Activated CD4-positive, alpha-beta T cell treated with anti-CD3 and anti-CD28 coated beads, Interleukin-2, Interleukin-6, amounts not matched to agents 100 ng/mL and 50 ng/mL, durations not matched to agents 16 hours and 8 hours (primary cell): ENCODE measurements at regions not wholly inside any gene's neighbourhood (a gene's known extent, or its start where the extent isn't known, plus 50 kb on each side); places are given as distances from the start of the nearest gene placed in this dataset.
"Not testable (repeated sequence)": the region's sequence is repeated elsewhere in the genome, so short reads cannot be mapped to it uniquely, and the experiment has no call there.

Experiments
- DNase-seq: peaks from one replicate; pipeline ENCODE4 v3.0.0-alpha.2; 2020

DNA sequence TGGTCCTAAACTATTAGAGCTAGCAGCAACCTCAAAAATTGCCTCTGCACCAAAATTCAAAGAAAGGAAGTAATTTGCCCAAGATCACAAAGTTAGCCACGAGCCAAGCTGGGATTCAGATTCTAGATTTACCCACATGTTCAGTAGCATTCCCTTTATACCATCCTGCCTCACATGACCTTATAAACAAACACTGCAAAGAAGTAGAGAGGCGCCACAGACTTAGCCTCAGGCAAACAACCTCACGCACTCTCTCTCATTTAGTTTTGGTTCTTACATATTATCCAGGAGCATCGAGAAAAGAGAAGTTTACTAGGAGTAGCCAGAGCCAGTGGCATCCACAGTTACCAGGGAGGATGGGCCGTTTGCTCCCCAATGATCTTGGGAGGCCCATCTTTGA lies 226.6 kb downstream of the OSR1 start:
- DNase-seq, result no peak

DNA sequence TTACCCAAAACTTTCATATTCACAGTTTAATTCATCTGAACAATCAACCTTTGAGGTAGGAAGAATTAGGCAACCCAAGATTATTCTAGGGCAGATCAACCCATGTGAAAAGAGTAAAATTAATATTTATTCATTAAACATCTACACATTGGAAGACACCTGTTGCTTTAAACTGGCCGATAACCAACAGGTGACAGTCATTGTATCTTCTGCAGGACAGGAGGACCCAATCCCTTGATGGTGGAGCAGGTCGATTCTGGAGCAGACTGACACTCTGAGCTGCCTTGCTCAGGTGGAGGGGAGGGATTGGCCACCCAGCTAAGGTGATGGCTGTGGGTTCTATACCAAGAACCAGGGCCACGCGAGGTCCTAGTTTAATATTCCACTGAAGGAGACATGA lies 230.3 kb downstream of the OSR1 start:
- DNase-seq, result no peak

DNA sequence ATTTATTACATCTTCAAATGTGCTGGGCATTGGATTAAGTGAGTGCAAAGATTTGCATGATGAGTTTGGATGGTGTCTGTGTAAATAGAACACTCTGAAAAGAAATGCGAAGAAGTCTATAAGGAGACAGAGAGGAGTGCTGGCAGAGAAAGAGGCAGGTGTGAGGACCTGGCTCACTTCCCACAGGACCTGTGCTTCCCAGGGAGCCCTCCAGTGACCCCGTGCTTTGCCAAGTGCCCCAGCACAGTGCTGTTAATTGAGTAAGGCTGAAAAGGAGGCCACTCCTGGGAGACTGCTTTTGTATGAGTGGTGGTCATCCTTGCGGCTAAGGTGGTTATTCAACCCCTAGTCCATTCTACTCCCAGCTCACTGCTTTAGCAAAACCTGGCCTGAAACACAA lies 230.8 kb downstream of the OSR1 start:
- no peak for DNase-seq

DNA sequence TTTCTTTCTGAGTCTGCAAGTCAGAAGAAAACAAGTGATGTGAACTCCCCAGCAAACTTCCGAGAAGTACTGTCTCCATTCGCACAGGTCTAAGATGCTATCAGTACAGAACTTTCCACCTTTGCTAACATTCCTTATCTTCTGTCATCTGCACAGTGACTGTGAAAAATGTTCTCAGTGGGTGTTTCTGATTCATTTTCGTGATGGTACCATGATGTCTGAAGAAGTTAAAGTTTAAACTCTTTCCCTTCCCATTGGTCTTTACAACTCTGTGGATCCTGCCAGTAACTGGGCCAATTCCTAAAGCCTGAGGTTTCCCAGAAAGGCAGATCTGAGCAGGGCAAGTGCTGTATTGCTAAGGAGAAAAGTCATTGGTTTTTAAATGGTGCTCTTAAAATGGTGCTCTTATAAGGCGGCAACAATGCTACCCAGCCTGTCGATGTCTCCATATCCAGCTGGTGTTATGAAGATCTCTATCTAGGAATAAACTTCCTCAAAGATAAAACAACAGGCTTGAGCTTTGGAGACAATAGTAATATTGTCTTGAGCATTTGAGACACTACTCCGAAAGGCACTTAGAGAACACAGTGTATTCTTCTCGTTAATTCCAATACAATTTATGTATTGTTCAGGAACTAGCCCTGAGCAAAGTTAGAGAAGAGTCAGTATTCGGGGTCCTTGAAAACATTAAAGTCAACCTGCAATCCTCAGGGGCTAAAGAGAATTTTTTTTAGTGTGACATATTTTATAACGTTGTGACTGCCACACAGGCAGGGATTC lies 232.3 kb downstream of the OSR1 start:
- DNase-seq, result no peak

DNA sequence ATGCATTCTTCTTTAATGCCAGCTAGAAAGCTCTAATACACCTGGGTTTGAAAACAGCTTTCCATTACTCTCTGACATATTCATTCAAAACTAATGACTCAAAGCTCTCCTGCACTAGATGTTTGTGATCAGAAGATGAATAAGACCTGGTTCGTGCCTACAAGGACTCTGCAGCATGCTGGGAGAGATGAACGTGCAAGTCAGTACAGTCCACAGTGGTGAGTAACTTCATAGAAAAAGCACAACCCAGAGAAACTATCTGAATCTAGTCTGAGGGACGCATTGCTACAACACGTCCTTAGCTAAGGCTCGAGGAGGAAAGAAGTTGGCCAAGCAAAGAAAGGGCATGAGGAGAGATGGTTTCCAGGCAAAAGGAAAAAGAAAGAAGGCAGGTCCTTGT lies 234.3 kb downstream of the OSR1 start:
- DNase-seq, result no peak

DNA sequence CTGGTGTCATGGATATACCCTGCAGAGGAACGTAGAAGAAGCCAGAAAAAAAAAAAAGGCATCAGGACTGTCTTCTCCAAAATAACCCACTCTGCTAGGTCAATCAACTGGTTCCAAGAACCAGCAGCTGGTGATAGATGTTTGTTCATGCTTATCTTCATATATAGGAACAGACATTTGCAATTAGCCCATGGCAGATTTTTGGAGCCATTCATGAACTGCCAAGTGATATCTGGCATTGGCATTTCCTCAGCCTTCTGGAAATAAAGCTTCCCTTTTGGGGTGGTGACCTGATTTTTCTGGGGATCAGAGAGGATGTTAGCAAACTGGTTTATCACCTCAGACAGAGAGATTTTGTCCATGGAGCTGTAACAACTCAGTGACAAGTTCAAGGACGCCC lies 234.9 kb downstream of the OSR1 start:
- DNase-seq, result no peak

DNA sequence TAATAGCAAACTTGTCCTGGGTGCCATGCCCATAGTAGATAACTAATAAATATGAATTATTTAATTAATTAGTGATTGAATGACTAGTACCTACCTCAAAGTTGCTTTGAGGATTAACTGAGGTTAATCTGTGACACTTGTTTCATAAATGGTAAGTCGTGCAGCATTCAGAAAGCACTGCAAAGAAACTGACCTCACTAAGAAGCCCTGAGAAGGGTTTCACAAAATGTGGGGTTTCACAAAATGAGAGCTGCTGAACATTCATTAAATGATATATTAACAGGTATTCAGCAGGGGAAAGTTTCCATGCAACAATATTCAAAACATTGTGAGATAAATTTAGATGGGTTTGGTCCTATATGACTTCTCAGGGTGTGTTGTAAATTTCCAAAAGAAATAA lies 236.2 kb downstream of the OSR1 start:
- no peak for DNase-seq

DNA sequence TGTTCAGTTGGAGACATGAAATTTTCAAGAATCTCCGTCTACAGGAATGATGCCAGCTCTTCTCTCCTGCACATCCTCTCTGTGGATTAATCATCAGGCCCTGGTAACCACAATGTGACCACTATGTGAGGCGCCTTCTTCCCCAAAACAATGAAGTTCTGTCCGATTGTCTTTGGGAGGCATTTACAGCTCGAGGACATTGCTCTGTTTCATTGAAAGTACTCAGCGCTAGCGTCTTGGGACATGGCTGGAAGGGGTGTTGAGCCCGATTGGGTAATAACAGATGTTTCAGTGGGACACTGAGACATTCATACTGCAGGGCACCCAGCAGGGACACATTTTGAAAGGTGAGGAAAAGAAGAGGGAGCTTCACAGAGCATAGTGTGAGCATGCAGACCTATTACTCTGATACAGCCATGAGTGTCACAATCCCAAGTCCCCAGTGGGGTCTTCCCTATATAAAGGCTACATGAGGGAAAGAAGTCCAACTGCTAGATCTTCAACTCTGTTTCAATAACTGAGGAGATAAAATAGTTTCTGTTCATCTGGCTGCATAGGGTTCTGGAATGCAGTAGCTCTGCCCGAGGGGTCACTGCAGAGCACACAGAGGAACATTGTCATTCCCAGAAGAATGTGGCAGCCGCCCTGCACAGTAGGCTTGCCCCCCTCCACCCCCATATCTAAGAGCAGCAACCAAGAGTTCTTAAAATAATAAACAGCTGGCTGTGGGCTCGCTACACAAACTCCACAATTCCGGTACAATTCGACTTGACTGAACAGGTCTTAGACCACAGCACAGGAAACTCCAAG lies 237.3 kb downstream of the OSR1 start:
- no peak for DNase-seq

DNA sequence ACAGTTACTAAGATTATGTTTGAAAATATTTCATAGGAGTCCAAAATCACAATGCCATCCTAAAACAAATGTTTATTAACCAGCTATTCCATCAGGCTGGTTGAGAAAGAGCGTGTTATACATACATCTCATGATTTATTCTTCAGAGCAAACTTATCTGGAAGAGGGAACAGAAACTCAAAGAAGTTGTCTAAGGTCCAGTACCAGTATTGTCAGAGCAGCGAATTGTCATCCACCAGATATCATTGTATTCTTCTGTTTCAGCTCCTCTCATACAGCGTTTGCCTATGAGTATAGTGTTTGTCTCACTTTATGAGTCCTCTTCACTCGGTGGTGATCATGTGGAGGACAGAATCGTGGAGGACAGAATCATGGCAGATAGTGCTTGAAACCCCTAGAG lies 238.2 kb downstream of the OSR1 start:
- no peak for DNase-seq

DNA sequence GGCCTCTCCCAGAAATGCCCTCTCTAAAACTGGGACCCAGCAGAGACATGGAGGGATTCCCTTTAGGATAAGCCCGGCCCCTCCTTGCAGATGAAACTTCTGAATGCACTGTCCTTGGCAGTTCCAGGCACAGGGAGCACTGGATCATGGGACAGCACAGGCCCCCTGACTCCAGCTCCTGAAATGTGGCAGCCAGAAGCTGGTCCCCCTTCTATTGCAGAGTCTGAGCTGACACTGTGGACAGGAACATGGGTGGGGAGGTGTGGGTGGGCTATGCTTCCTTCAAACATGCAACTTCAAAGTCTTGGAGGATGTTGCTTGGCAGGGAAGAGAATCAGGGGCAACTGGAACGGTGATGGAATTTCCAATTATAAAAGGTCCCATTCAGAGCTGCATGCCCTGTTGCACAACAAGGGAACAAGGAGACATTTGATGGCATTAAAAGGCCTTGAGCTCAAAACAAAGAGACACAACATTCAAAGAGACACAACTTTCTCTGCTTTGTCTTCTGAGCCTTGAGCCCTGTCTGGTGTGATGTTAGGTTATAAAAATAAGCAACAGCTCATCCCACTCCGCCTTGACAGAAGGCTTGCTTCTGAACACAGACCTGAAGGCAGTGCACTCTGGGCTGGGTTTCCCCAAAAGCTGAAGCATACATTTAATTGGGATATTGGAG lies 239.0 kb downstream of the OSR1 start:
- DNase-seq, result no peak

DNA sequence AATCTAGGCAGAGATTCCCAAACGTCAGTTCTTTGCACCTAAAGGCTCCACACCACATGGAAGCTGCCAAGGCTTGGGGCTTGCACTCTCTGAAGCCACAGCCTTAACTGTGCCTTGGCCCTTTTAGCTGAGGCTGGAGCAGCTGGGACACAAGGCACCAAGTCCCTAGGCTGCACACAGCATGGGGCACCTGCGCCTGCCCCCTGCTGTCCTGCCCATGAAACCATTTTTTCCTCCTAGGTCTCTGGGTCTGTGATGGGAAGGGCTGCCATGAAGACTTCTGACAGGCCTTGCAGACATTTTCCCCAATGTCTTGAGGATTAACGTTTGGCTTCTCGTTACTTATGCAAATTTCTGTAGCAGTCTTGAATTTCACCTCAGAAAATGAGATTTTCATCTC lies 241.5 kb downstream of the OSR1 start:
- no peak for DNase-seq

DNA sequence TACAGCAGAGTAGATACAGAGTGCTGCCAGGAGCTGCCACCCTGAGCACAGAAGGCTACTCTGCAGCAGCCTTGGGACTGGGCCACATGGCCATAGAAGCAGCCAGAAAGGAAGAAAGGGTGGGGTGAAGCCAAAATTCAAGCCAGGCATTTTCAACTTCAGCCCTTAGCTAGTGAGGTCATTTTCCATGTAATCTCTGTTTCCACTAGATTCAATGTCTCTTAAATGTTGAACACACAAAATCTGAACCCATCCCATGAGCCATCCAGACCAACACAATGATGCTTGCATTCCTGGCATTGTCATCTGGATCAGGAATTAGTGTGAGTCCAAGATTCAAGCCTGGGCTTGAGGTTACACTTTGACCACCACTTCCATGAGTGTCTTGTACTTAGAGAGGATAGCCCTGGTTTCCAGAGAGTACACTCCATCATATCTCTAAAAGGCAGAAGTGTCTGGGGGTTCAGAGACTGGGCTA lies 243.6 kb downstream of the OSR1 start:
- DNase-seq, result no peak

DNA sequence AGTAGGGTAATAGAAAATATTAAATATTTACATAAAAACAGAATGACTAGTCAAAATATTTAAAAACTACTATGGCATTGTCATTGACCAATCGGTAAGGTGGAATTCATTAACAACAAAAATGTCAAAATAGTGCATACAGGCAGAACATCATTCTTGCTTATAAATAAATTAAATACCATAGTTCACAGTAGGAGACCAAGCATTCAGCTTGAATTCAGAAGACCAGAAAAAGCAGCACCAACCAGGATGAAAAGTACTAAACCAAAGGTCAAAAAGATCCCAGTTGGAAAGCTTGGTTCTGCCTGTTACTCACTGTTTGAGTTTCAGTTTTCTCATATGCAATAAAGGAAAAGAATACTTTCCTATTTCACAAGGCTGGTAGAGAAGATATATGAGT lies 244.3 kb downstream of the OSR1 start:
- DNase-seq, result no peak

DNA sequence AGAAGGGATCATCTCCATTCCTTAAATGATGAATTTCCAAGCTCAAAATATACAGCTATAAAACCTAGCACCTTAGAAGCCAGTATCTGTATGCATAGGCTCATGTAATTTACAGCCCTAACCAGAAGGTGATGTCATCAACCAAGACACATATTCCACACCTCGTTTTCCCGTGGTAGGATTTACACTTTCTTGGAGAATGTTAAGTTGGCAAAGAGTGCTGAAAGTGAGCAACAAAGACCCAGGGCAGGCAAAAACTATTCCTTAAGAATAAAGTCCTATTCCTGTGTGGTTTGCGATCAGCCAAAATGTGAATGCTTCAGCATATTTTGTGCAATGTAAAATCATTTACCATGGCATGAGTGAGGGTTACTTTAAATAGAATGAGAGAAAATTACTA lies 247.1 kb downstream of the OSR1 start:
- no peak for DNase-seq

DNA sequence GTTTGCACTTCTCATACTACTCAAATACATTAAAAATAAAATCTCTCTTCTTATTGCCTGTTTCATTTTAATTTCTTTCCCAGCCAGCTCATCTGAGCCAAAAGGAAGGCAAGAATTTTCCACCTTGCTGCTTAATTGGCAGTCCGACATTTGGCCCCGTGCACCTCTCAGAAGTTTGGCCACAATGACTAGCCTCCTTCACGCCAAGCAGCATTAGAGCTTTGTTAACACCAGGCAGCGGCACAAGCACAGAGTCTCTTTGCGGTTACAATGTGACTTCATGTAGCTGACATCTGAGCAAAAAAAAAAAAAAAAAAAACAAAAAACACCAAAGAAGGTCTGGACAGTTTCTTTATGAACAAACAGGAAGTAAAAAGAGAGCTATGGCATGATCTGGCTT lies 248.9 kb downstream of the OSR1 start:
- no peak for DNase-seq

DNA sequence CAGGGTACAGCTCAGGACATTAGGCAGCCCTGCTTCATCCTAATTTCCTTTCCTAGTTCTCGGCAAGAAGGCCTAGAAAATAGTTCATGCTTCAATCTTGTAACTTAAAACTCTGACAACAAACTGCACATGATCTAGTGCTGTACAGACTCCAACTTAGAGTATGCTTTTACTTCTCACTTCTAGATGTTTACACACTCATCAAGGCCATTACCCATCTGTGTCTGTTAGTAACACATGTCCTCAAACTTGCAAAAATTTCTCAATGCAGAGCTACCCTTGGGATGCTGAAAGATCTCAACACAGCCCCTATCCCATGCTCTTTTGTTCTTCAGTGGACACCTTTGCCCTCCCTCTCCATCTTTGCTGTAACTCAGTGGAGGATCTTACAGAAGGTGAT lies 252.0 kb downstream of the OSR1 start:
- no peak for DNase-seq

DNA sequence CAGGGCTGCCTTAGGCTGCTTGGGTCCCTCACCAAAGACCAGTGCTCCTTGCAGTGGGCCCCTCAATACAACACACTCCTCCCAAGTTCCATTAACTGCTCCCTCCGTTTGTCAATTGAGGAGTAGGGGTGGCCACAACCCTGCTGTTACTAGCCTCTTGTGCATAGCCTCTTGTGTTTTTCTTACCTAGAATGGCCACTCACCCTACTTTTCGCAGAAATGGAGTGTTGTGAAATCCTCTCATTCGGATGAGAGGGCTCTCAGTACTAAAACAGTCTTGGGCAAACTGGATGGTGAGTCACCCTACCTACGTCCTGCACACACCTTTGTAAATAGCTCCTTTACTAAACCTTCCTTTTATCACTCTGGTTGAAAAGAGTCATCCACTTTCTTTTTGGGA lies 253.9 kb downstream of the OSR1 start:
- DNase-seq, result no peak

DNA sequence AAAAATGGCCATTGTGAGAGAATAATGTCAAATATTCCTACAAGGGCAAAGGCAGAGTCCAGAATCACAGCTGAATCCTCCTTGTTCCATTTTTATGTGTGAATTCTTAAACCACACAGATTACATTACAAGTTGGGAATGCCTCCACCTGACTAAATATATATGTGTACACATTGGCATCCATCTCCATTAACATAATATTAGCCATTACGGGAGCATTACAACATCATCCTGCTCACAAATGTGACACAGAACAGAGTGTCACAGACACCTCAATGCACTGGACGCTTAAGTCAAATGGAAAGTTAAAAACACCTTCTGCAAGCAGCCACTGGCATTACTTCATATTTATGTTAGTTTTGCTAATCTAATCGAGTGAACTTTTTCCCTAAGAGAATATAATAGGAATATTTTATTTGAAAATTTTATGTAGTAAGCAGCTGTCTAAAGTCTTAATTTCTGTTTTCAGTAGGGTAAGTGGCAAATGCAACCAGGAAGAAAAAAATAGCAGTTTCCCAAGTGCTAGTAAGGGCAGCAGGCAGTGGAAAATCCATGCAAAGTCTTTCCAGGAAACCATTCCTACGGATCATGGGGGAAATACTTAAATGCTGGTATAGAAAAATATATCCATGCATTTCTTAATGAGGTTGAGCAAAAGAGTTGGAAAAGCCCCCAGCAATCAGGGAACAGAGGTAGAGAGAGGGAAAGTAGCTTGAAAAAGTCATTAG lies 255.6 kb downstream of the OSR1 start:
- no peak for DNase-seq

DNA sequence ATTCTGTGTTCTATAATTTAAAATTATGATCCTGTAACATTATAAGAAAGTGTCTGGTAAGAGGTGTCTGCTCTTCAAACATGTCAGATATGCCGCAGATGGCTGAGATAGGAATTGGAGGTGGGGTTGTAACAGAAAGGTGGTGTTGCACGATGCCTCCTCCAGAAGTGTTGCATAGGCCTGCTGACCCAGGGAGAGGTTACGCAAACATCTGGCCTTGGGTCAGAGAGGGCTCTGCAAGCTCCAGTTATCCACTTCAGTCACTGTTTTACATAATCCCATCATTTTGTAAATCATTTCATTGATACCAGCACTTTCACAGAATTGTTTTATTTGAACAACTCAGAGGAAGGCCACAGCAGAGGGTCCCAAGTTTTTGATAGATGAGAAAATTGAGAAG lies 256.5 kb downstream of the OSR1 start:
- DNase-seq, result no peak

DNA sequence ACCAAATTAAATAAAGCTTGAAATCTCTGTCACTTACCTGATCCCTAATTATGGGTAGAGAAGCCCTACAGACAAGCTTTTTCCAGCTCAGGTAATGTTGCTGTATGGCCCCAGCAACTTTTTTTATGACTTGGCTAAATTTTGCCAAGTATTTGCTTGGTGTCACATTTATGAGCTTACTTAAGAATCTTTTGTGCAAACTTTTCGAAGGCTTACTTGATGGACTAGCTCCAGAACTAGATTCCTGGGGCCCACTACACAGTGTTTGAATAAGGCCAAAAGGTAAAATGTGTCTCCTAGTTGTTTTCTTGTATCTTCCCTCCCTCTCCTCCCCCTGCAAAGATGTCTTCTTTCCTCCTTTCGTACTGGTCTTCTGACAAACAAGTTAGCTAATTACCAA lies 257.9 kb downstream of the OSR1 start:
- no peak for DNase-seq

DNA sequence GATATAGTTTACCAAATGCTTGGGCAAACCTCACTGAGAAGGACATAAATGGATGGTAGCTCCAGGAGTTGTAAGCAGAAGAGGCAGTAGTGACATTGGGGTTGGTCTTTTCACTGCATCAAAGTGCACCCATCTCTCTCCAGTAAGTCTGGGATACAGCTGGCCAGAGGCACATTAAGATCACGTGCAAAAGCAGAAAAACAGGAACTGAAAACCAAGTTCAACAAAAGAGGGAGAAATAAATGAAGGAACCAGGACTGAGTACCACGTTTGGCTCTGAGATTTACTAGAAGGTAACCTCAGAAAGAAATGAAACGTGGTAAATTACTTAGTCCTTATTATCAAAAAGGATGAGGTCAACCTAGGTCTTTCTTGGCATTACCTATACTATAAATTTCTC lies 259.2 kb downstream of the OSR1 start:
- DNase-seq, result no peak

DNA sequence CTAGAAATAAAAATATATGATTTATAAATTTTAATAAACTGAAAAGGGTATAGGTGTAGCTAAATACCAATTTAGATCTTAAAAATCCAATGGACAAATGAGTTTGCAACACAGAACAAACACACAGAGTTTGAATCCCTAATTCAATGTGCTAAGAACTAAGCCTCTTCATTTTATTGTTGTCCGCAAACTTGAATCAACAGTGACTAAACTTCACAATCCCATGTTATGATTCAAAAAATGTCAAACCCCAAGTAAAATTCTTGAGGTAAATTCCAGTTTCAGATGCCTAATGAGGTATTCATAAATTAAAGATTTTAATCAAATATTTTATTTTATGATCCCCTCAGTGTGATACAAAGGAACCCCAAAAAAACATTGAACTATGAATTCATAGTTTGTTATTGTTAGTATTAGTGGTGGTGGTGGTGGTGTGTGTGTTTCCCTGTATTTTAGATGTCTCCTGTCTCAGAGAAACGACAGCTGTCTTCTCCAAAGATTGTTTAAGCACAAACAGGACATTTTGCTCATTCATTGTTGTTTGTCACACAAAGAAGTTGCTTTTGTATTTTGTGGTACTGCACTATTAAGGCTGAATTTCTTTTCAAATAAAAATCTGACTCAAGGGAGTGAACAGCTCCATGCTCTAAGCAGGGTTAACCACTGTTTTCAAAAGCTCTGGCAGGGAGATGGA lies 259.8 kb downstream of the OSR1 start:
- no peak for DNase-seq

DNA sequence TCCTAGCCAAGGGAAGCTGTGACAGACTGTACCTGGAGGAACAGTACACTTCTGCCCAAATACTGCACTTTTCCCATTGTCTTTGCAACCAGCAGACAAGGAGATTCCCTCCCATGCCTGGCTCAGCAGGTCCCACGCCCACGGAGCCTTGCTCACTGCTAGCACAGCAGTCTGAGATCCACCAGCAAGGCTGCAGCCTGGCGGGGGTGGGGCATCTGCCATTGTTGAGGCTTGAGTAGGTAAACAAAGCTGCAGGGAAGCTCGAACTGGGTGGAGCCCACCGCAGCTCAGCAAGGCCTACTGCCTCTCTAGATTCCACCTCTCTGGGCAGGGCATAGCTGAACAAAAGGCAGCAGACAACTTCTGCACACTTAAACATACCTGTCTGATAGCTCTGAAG lies 268.9 kb downstream of the OSR1 start:
- DNase-seq, result not testable (repeated sequence)
